HepG2 (cell line): ENCODE measurements at regions not wholly inside any gene's neighbourhood (a gene's known extent, or its start where the extent isn't known, plus 50 kb on each side); places are given as distances from the start of the nearest gene placed in this dataset.
"Not testable (repeated sequence)": the region's sequence is repeated elsewhere in the genome, so short reads cannot be mapped to it uniquely, and the experiment has no call there.

Experiments used
- ATAC-seq: fragments of 200-7000 bp; cut with Tn5 transposase; 3 replicates; pipeline ENCODE4 v1.9.1; 2020; ENCODE audit warnings: mild to moderate bottlenecking, moderate library complexity
- BruUV-seq: library from RNA; stranded (reverse); fragments of 400-500 nt; replicated peaks from 2 replicates; lab custom pipeline; 2021; lab: Mats Ljungman, UMichigan
- CTCF ChIA-PET: fragments of 300-600 bp; formaldehyde crosslinking; extraction: SDS; loops from one replicate; lab custom pipeline; 2021; ENCODE audit warnings: low total read pairs, inconsistent platforms, low intra/inter-chr PET ratio; lab: Yijun Ruan, JAX
- POLR2A ChIA-PET: fragments of 350-600 bp; sonication (Branson Sonifier 250); formaldehyde crosslinking; loops from one replicate; lab custom pipeline; 2020; ENCODE audit warnings: antibody characterized with exemption, inconsistent platforms; lab: Yijun Ruan, JAX
- DNase-seq: peaks from one replicate; pipeline ENCODE4 v3.0.0-alpha.2; 2015; ENCODE audit warnings: low spot score
- FAIRE-seq: peaks from 3 replicates; lab custom pipeline; 2011; peaks lifted over from hg19 to GRCh38; lab: Jason Lieb, UNC
- H2AFZ ChIP-seq: one replicate; pipeline ENCODE4 v1.6.1; 2011; ENCODE audit warnings: low read length, inconsistent platforms
- H3K27ac ChIP-seq: fragments of 300-600 bp; 3 replicates; pipeline ENCODE4 v1.8.0; 2011; ENCODE audit warnings: mixed run types, mild to moderate bottlenecking, mixed read lengths, low read length, inconsistent platforms; ENCODE audit not compliant: insufficient read depth; ENCODE audit errors: extremely low read length
- H3K27me3 ChIP-seq, 2 experiments: fragments of 200-600 bp in 1 of 2; 2 replicates in 1 of 2; 3 replicates in 1 of 2; pipeline versions ENCODE4 v1.6.0 to v1.8.0; 2011; ENCODE audit warnings: low read length in 2 of 2, mild to moderate bottlenecking in 2 of 2, moderate library complexity in 2 of 2, inconsistent platforms in 1 of 2; ENCODE audit not compliant: insufficient read depth in 2 of 2, control insufficient read depth in 1 of 2
- H3K36me3 ChIP-seq, 2 experiments: fragments of 200-600 bp in 1 of 2; replicated peaks in 1 of 2; 2 replicates in 1 of 2; 3 replicates in 1 of 2; pipeline versions ENCODE4 v1.5.1 to v1.8.0; 2011; ENCODE audit warnings: low read length in 2 of 2, inconsistent platforms in 1 of 2; ENCODE audit not compliant: insufficient read depth in 2 of 2, control insufficient read depth in 1 of 2
- H3K4me1 ChIP-seq: 2 replicates; pipeline ENCODE4 v1.5.1; 2012; ENCODE audit warnings: low read length, inconsistent platforms; ENCODE audit not compliant: insufficient read depth
- H3K4me2 ChIP-seq: 2 replicates; pipeline ENCODE4 v1.6.0; 2011; ENCODE audit warnings: low read depth, low read length, inconsistent platforms
- H3K4me3 ChIP-seq, 3 experiments: fragments of 200-600 bp in 1 of 3; sonication (generic), shearing (Covaris generic) in 1 of 3; replicated peaks in 1 of 3; 2 replicates each; pipeline ENCODE4 v1.5.1; 2011 to 2016; ENCODE audit warnings: low read length in 3 of 3, inconsistent platforms in 2 of 3, low read depth in 2 of 3, mild to moderate bottlenecking in 2 of 3, control low read depth in 1 of 3, mixed read lengths in 1 of 3; ENCODE audit not compliant: insufficient read depth in 1 of 3
- H3K79me2 ChIP-seq: one replicate; pipeline ENCODE4 v1.6.1; 2011; ENCODE audit warnings: low read length, inconsistent platforms; ENCODE audit not compliant: insufficient read depth
- H3K9ac ChIP-seq: 2 replicates; pipeline ENCODE4 v1.6.0; 2011; ENCODE audit warnings: mild to moderate bottlenecking, low read depth, low read length, inconsistent platforms; ENCODE audit not compliant: insufficient read depth
- H3K9me3 ChIP-seq: 2 replicates; pipeline ENCODE4 v1.5.1; 2012; ENCODE audit warnings: mild to moderate bottlenecking, low read length
- H4K20me1 ChIP-seq: 2 replicates; pipeline ENCODE4 v1.6.0; 2011; ENCODE audit warnings: inconsistent platforms, mild to moderate bottlenecking, low read length, moderate library complexity; ENCODE audit not compliant: insufficient read depth
- HDAC2 ChIP-seq: sonication (generic); formaldehyde crosslinking; IDR thresholded peaks from 2 replicates; pipeline ENCODE4 v1.4.0; 2020; ENCODE audit warnings: missing genetic modification reagents
- KMT2A ChIP-seq: sonication (generic); formaldehyde crosslinking; IDR thresholded peaks from 2 replicates; pipeline ENCODE4 v1.4.0; 2020; ENCODE audit warnings: missing genetic modification reagents
- PTBP1 ChIP-seq: fragments of 200-400 bp; formaldehyde crosslinking; IDR thresholded peaks from 2 replicates; pipeline ENCODE4 v1.6.1; 2018; ENCODE audit warnings: low read length, low read depth; ENCODE audit not compliant: poor library complexity, severe bottlenecking
- TAF1 ChIP-seq: sonication (generic); formaldehyde crosslinking; IDR thresholded peaks from 2 replicates; pipeline ENCODE4 v1.4.0; 2020; ENCODE audit warnings: missing genetic modification reagents
- ZNF230 ChIP-seq: sonication (generic); formaldehyde crosslinking; IDR thresholded peaks from 2 replicates; pipeline ENCODE4 v1.4.0; 2020; ENCODE audit warnings: mild to moderate bottlenecking, missing genetic modification reagents
- ZNF629 ChIP-seq: sonication (generic); formaldehyde crosslinking; conservative IDR thresholded peaks from 2 replicates; pipeline ENCODE4 v1.5.0; 2020; ENCODE audit warnings: missing genetic modification reagents
- WGBS: methylation state at CpG from one replicate; pipeline ENCODE4 v1.1.6; 2017; ENCODE audit warnings: low lambda C conversion rate; 5-methylcytosine and 5-hydroxymethylcytosine counted together
- in situ Hi-C: cut with HindIII; loops from 2 replicates; pipeline ENCODE4 v1.10.0; 2017; ENCODE audit warnings: low pct_unique_long_range_greater_than_20kb; ENCODE audit not compliant: extremely low pct_ligation_motif_present
- intact Hi-C: fragments of 100-400 bp; cut with micrococcal nuclease; formaldehyde crosslinking; loops from one replicate; pipeline ENCODE4 v1.10.0; 2022; ENCODE audit not compliant: unreplicated experiment

DNA sequence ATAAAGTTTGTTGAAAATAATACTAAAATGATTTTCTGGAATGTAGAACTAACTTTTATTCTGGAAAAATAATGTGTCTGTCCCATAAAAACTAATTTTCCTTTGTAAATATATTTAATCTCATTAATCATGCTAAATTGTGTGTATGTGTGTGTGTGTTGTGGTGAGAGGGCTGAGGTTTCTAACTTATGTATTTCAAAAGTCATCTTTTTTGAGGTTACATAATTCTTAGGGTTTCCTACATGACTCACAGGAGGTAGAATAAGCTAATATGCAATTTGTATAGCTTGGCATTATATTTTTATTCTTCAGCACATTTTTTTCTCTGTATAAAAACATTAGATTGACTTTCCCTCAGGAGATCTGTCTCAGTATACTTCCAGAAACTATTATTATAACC, 64.1 kb upstream of the CLVS2 start:
- ChIA-PET CTCF (no interaction called here), POLR2A (no interaction called here)
- BruUV-seq: no TSS peak
- no peak overlapping the region for H3K4me3 ChIP-seq
- no peak overlapping the region for H3K27ac ChIP-seq
- no peaks in the 10 kb centered on the region for H4K20me1 ChIP-seq
- no peak for ATAC-seq
- no peaks in the 10 kb centered on the region for H3K36me3 ChIP-seq
- no peak for DNase-seq
- no peak overlapping the region for H3K4me2 ChIP-seq
- intact Hi-C loops: no loop called here
- no peak overlapping the region for H3K9ac ChIP-seq
- no peak for FAIRE-seq
- in situ Hi-C loops: no loop called here
- H2AFZ ChIP-seq: no peak overlapping the region
- H3K27me3 ChIP-seq: no peaks in the 10 kb centered on the region
- no peaks in the 10 kb centered on the region for H3K79me2 ChIP-seq
- H3K4me1 ChIP-seq: no peaks in the 10 kb centered on the region
- no peak for TF ChIP-seq KMT2A
- TF ChIP-seq ZNF629 (CRISPR knock-in tag): no peak
- TF ChIP-seq ZNF230: no peak
- no peak for TF ChIP-seq PTBP1
- TF ChIP-seq TAF1 (CRISPR knock-in tag): no peak
- TF ChIP-seq HDAC2 (CRISPR knock-in tag): no peak
- peaks cover 51% of the 10 kb centered on the region for H3K9me3 ChIP-seq

- H4K20me1 ChIP-seq, H3K4me1 ChIP-seq, H3K9ac ChIP-seq, FAIRE-seq, BruUV-seq, H3K27ac ChIP-seq, DNase-seq, in situ Hi-C loops, H2AFZ ChIP-seq, H3K79me2 ChIP-seq, CTCF ChIA-PET, H3K4me2 ChIP-seq, H3K36me3 ChIP-seq, POLR2A ChIA-PET, H3K4me3 ChIP-seq, intact Hi-C loops, H3K27me3 ChIP-seq, ATAC-seq: not testable (repeated sequence)
- H3K9me3 ChIP-seq: peaks cover 38% of the 10 kb centered on the region
- no CpG with 5 or more reads among the region's 6 CpGs for WGBS
These were observed 51.1 kb upstream of the CLVS2 start for GRCh38 chr6:122944936-122945335.
